OCI-LY1 (cell line): ENCODE measurements at regions not wholly inside any gene's neighbourhood (a gene's known extent, or its start where the extent isn't known, plus 50 kb on each side); places are given as distances from the start of the nearest gene placed in this dataset.

Experiments used
- EZH2 ChIP-seq: fragments of 200-600 bp; sonication (generic), shearing (Covaris generic); IDR thresholded peaks from 2 replicates; pipeline ENCODE4 v1.8.0; 2017; ENCODE audit warnings: borderline replicate concordance, mixed run types, mild to moderate bottlenecking, antibody characterized with exemption, low read length, moderate library complexity, mixed read lengths
- TF ChIP-seq, protein P1 (sequence below): fragments of 200-600 bp; sonication (generic), shearing (Covaris generic); IDR thresholded peaks from 2 replicates; pipeline ENCODE4 v1.5.1; 2017; ENCODE audit warnings: mild to moderate bottlenecking, antibody characterized with exemption, low read length, moderate library complexity, mixed read lengths

DNA sequence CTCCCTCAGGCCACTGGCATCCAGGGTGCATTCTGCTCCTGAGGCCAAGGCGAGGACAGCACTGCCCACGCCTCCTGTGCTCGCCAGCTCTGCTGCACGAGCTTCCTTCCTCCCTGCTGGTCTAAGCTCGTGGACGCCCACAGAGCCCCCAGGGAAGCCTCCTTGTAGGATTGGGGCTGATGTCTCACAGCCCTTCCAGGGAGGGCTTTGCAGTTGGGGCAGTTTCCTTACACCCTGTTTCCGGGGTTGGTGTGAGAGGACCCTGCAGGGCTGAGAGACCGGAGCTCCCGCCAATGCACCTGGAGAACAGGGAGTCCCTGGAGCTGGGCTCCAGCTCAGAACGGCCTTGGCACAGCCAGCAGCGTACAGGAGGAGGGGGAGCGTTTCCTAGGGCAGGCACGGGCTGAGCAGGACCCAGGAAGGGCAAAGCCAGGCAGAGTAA lies 172.4 kb upstream of the PDE10A start:
- TF ChIP-seq, protein P1, sequence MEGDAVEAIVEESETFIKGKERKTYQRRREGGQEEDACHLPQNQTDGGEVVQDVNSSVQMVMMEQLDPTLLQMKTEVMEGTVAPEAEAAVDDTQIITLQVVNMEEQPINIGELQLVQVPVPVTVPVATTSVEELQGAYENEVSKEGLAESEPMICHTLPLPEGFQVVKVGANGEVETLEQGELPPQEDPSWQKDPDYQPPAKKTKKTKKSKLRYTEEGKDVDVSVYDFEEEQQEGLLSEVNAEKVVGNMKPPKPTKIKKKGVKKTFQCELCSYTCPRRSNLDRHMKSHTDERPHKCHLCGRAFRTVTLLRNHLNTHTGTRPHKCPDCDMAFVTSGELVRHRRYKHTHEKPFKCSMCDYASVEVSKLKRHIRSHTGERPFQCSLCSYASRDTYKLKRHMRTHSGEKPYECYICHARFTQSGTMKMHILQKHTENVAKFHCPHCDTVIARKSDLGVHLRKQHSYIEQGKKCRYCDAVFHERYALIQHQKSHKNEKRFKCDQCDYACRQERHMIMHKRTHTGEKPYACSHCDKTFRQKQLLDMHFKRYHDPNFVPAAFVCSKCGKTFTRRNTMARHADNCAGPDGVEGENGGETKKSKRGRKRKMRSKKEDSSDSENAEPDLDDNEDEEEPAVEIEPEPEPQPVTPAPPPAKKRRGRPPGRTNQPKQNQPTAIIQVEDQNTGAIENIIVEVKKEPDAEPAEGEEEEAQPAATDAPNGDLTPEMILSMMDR: no peak
- TF ChIP-seq EZH2: no peak
